HUES64 (cell line): ENCODE measurements at regions not wholly inside any gene's neighbourhood (a gene's known extent, or its start where the extent isn't known, plus 50 kb on each side); places are given as distances from the start of the nearest gene placed in this dataset.

ENCODE experiments used
- H3K27ac ChIP-seq: 2 replicates; pipeline ENCODE4 v1.7.0; 2013; ENCODE audit warnings: low read depth, low read length, inconsistent platforms
- H3K27me3 ChIP-seq: 2 replicates; pipeline ENCODE4 v1.6.1; 2013; ENCODE audit warnings: mild to moderate bottlenecking, low read length; ENCODE audit not compliant: insufficient read depth
- H3K36me3 ChIP-seq: 2 replicates; pipeline ENCODE4 v1.6.1; 2013; ENCODE audit warnings: mild to moderate bottlenecking, low read length; ENCODE audit not compliant: insufficient read depth
- H3K4me1 ChIP-seq: 2 replicates; pipeline ENCODE4 v1.6.1; 2013; ENCODE audit warnings: mild to moderate bottlenecking, low read length, moderate library complexity; ENCODE audit not compliant: insufficient read depth
- H3K4me3 ChIP-seq: 2 replicates; pipeline ENCODE4 v1.5.1; 2013; ENCODE audit warnings: mild to moderate bottlenecking, low read length, moderate library complexity
- H3K9ac ChIP-seq: 2 replicates; pipeline ENCODE4 v1.6.1; 2013; ENCODE audit warnings: mild to moderate bottlenecking, low read depth, low read length
- H3K9me3 ChIP-seq: 2 replicates; pipeline ENCODE4 v1.6.1; 2013; ENCODE audit warnings: low read depth, low read length; ENCODE audit not compliant: insufficient read depth
- WGBS: fragments of 150-250, 120-280 bp; methylation state at CpG from one replicate; pipeline ENCODE4 v1.1.7; 2013; ENCODE audit warnings: missing lambda C conversion rate; 5-methylcytosine and 5-hydroxymethylcytosine counted together

DNA sequence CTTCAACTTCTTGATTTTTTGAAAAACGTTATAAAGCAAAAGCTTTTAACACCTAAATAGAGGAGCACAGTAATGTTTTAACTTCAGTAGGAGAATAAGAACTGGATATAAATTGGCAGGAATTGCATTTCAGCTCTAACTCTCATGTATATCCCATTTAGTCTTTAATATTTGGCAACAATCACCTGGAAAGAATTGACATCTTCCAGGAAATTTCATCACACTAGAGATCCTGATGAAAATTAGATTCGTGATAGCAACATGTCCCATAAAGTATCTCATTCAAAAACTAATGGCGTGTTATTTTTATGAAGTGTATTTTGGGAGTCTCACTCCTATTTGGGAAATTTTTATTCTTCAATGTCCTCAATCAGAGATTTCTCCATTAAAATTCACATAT is 131.1 kb upstream of the DNAJC10 start:
- Histone ChIP-seq H3K36me3 (no peaks in the 10 kb centered on the region), H3K9ac (no peak overlapping the region), H3K4me1 (peaks cover 11% of the 10 kb centered on the region; the same call in 1 of the 2 replicates), H3K9me3 (no peaks in the 10 kb centered on the region), H3K27ac (no peak overlapping the region), H3K4me3 (no peak overlapping the region), H3K27me3 (no peaks in the 10 kb centered on the region)
- WGBS: 83% methylated on average over 1 of the region's 3 CpGs

DNA sequence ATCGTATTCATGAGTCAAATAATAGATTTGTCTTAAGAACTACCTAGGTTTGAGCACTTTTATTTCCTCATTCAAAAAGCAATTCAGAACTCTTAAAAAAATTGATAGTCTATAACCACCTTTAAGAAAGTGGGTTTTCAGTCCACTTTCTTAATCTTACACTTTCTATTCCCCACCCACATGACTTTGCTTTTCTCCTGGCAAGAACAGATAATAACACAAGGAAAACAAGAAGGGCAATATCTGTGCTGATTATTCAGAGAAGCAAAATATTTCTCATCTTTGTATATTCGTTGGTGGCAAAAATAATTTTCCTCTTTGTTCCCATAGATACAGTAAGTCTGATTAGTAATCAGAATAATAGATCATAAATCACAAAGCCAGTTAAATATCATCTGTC is 130.6 kb upstream of the DNAJC10 start:
- 100% methylated on average over 1 of the region's 2 CpGs for WGBS
- Histone ChIP-seq H3K9ac (no peak overlapping the region), H3K27me3 (no peaks in the 10 kb centered on the region), H3K27ac (no peak overlapping the region), H3K4me1 (peaks cover 11% of the 10 kb centered on the region; the same call in 1 of the 2 replicates), H3K9me3 (no peaks in the 10 kb centered on the region), H3K36me3 (no peaks in the 10 kb centered on the region), H3K4me3 (no peak overlapping the region)

GRCh38 chr2:182586426-182586825 is 129.6 kb upstream of the DNAJC10 start:
- 80% methylated on average over 2 of the region's 2 CpGs for WGBS
- Histone ChIP-seq H3K27ac (no peak overlapping the region), H3K27me3 (no peaks in the 10 kb centered on the region), H3K9ac (no peak overlapping the region), H3K4me3 (no peak overlapping the region), H3K4me1 (peaks cover 15% of the 10 kb centered on the region), H3K36me3 (no peaks in the 10 kb centered on the region), H3K9me3 (no peaks in the 10 kb centered on the region)

- no peak overlapping the region for H3K27ac ChIP-seq
- WGBS: 91% methylated on average over 1 of the region's 1 CpG
- no peaks in the 10 kb centered on the region for H3K36me3 ChIP-seq
- H3K4me3 ChIP-seq: no peak overlapping the region
- peaks cover 29% of the 10 kb centered on the region for H3K4me1 ChIP-seq
- no peak overlapping the region for H3K9ac ChIP-seq
- H3K9me3 ChIP-seq: no peaks in the 10 kb centered on the region
- no peaks in the 10 kb centered on the region for H3K27me3 ChIP-seq
These were observed 128.2 kb upstream of the DNAJC10 start for GRCh38 chr2:182587831-182588230.

DNA sequence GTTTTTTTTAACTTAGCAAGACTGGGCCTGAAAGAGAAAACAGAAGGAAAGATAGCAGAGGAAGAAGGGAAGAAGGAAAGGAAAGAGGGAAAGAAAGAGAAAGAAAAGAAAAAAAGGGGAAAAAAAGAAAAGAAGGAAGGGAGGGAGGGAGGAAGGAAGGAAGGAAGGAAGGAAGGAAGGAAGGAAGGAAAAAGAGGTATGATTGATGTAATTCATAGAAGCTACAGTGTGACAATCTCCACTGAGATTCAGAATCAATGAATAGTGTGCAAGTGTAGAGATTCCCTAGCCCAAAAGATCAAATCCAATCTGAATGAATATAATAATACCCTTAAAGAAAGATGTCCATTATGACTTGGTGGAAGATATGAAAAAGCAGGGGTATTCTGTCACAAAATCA is 126.9 kb upstream of the DNAJC10 start:
- Histone ChIP-seq H3K9ac (no peak overlapping the region), H3K9me3 (no peaks in the 10 kb centered on the region), H3K4me3 (no peak overlapping the region), H3K36me3 (no peaks in the 10 kb centered on the region), H3K4me1 (peaks cover 42% of the 10 kb centered on the region), H3K27ac (no peak overlapping the region), H3K27me3 (no peaks in the 10 kb centered on the region)

DNA sequence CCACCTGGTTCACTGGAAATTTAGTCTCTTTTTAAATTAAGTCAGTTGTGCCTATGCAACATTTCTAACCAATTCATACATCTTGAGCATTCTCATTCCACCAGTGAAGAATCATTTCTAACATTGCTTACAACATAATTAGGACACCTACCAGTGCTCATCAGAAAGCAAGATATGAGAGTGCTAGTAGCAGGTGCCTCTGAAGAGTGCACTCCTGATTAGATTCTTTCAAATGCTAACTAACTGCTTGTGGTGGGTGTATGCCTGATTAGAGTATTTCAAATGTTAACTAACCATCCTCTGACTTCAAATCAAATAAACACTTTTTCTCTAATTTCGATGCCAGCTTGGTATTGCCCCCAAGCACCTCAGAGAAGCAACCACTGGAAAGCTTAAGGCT is 124.3 kb upstream of the DNAJC10 start:
- no peaks in the 10 kb centered on the region for H3K27me3 ChIP-seq
- H3K4me1 ChIP-seq: peaks cover 37% of the 10 kb centered on the region
- H3K9me3 ChIP-seq: no peaks in the 10 kb centered on the region
- no peak overlapping the region for H3K4me3 ChIP-seq
- WGBS: 10% methylated on average over 1 of the region's 1 CpG
- no peaks in the 10 kb centered on the region for H3K36me3 ChIP-seq
- H3K9ac ChIP-seq: no peak overlapping the region
- no peak overlapping the region for H3K27ac ChIP-seq

DNA sequence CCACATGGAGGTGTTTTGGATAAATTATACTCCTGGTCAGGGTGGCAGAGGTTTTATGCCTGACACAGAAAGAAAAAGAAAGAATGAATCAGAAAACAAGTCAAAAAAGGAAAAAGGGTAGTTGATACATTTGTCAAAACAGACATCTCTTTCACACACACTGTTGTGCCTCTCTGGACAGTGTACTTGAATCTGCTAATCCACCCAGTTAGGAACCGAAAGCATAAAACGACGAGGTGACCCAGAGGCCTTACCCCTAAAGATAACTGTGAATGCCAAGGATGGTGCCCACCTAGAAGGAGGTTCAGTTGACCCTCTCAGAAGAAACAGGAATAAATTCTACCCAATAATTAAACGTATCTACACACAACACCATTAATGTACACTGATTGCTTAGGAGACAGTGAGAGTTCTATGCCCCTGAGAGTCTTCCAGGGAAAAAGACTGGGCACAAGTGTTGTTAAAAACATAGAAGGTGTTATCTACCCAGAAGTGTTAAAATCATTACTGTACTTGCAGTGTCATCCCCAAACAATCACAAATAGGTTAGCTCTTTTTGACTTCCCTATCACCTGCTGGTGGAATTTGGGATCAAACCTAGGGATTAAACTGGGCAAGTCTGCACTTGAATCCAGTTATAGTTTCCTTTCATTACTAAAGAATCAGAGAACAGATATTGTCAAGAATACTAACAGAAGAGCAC is 123.2 kb upstream of the DNAJC10 start:
- Histone ChIP-seq H3K4me3 (no peak overlapping the region), H3K9me3 (no peaks in the 10 kb centered on the region), H3K27me3 (no peaks in the 10 kb centered on the region), H3K27ac (no peak overlapping the region), H3K9ac (no peak overlapping the region), H3K36me3 (no peaks in the 10 kb centered on the region), H3K4me1 (peaks cover 32% of the 10 kb centered on the region)
- WGBS: 90% methylated on average over 3 of the region's 4 CpGs

DNA sequence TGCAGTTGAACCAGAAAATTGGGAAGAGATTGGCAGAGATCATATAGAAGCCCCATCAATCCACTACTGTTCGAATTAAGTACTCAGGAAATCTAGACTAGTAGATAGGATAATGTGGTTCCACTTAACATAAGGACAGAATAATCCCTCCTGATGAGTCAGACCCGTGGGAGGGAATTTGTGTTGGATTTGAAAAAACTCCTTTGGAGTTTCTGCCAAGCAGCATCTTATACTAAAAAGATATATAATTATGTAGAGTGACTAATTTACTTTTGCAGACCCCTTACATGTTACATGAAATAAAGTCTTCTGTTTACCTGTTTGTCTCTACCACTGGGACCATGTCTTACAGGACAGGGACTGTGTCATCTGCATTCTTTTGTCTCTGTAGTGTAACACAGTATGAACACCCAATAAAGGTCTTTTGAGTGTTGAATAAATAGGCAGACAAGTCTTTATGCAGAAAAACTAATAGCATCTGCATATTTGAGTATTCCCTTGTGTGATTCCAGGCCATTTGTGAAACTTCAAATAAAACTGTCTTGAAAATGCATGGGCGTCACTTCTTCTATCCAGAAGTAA is 122.6 kb upstream of the DNAJC10 start:
- Histone ChIP-seq H3K36me3 (no peaks in the 10 kb centered on the region), H3K27me3 (no peaks in the 10 kb centered on the region), H3K27ac (no peak overlapping the region), H3K9ac (no peak overlapping the region), H3K4me1 (peaks cover 32% of the 10 kb centered on the region), H3K4me3 (no peak overlapping the region), H3K9me3 (no peaks in the 10 kb centered on the region)
- 57% methylated on average over 1 of the region's 3 CpGs for WGBS

GRCh38 chr2:182594286-182594685 is 121.8 kb upstream of the DNAJC10 start:
- Histone ChIP-seq H3K9ac (no peak overlapping the region), H3K4me1 (peaks cover 32% of the 10 kb centered on the region), H3K27me3 (no peaks in the 10 kb centered on the region), H3K36me3 (no peaks in the 10 kb centered on the region), H3K9me3 (no peaks in the 10 kb centered on the region), H3K4me3 (no peak overlapping the region), H3K27ac (no peak overlapping the region)
- WGBS: 100% methylated on average over 1 of the region's 1 CpG

- Histone ChIP-seq H3K27me3 (no peaks in the 10 kb centered on the region), H3K36me3 (no peaks in the 10 kb centered on the region)
- WGBS: 88% methylated on average over 2 of the region's 2 CpGs
These were observed 120.4 kb upstream of the DNAJC10 start for GRCh38 chr2:182595650-182596049.

GRCh38 chr2:182597570-182598295 is 118.3 kb upstream of the DNAJC10 start:
- H3K36me3 ChIP-seq: no peaks in the 10 kb centered on the region
- no peak overlapping the region for H3K27ac ChIP-seq
- 93% methylated on average over 5 of the region's 7 CpGs for WGBS

More at GRCh38 chr2:182595650-182596049, 120.4 kb upstream of the DNAJC10 start:
- peaks cover 32% of the 10 kb centered on the region for H3K4me1 ChIP-seq
- H3K9me3 ChIP-seq: no peaks in the 10 kb centered on the region
- H3K4me3 ChIP-seq: no peak overlapping the region
- H3K9ac ChIP-seq: no peak overlapping the region
- H3K27ac ChIP-seq: no peak overlapping the region

More at GRCh38 chr2:182597570-182598295, 118.3 kb upstream of the DNAJC10 start:
- no peak overlapping the region for H3K4me3 ChIP-seq
- H3K4me1 ChIP-seq: peaks cover 15% of the 10 kb centered on the region
- H3K27me3 ChIP-seq: no peaks in the 10 kb centered on the region
- H3K9me3 ChIP-seq: no peaks in the 10 kb centered on the region
- H3K9ac ChIP-seq: no peak overlapping the region
